GM12874 (cell line): ENCODE measurements at regions not wholly inside any gene's neighbourhood (a gene's known extent, or its start where the extent isn't known, plus 50 kb on each side); places are given as distances from the start of the nearest gene placed in this dataset.

Source experiments
- CTCF ChIP-seq: IDR thresholded peaks from 2 replicates; pipeline ENCODE4 v1.5.1; 2011; ENCODE audit warnings: low read depth, mild to moderate bottlenecking, control low read depth, low read length, moderate library complexity; ENCODE audit not compliant: insufficient read depth

GRCh38 chr13:88585861-88586260 is 914.7 kb downstream of the SLITRK5 start:
- TF ChIP-seq CTCF: no peak

GRCh38 chr13:88586263-88586662 is 915.1 kb downstream of the SLITRK5 start:
- no peak for TF ChIP-seq CTCF

GRCh38 chr13:88590574-88590973 is 919.4 kb downstream of the SLITRK5 start:
- TF ChIP-seq CTCF: no peak

GRCh38 chr13:88592105-88592504 is 920.9 kb downstream of the SLITRK5 start:
- no peak for TF ChIP-seq CTCF

- TF ChIP-seq CTCF: no peak
These were observed 930.8 kb downstream of the SLITRK5 start for GRCh38 chr13:88601949-88602348.

GRCh38 chr13:88602786-88603777 is 931.9 kb downstream of the SLITRK5 start:
- no peak for TF ChIP-seq CTCF

- no peak for TF ChIP-seq CTCF
These were observed 946.0 kb downstream of the SLITRK5 start for GRCh38 chr13:88617176-88617575.
